ENCODE measurements at regions not wholly inside any gene's neighbourhood (a gene's known extent, or its start where the extent isn't known, plus 50 kb on each side); places are given as distances from the start of the nearest gene placed in this dataset.

GRCh38 chr5:166957782-166958181 is 1333.7 kb upstream of the WWC1 start:
- no peaks in the 10 kb centered on the region for H3K36me3 ChIP-seq (ENCODE audit: insufficient read depth, low read length)
- TF ChIP-seq CTCF (conservative IDR thresholded peaks at IDR 0.05; ENCODE audit: low read length) (no peak), EZH2phosphoT487 (IDR thresholded peaks at IDR 0.05; ENCODE audit: borderline replicate concordance, low read depth, low read length) (no peak)
- DNase-seq (ENCODE audit: low spot score): no peak
- H3K9me3 ChIP-seq (ENCODE audit: low read length): no peaks in the 10 kb centered on the region
- no peaks in the 10 kb centered on the region for H3K9me2 ChIP-seq (ENCODE audit: insufficient read depth, low read length)
- CTCF ChIA-PET (ENCODE audit: unreplicated experiment): no interaction called here
- POLR2A ChIA-PET: no interaction called here
- H3K4me1 ChIP-seq (ENCODE audit: insufficient read depth, low read length, poor library complexity, severe bottlenecking): no peaks in the 10 kb centered on the region
- H3K79me2 ChIP-seq (ENCODE audit: insufficient read depth, low read depth, low read length): no peaks in the 10 kb centered on the region
- intact Hi-C loops (cut with micrococcal nuclease; ENCODE audit: unreplicated experiment): no loop called here
- no peak overlapping the region for H3K27ac ChIP-seq (ENCODE audit: low read depth, low read length, poor library complexity, severe bottlenecking)
- no peak overlapping the region for H3K4me3 ChIP-seq (ENCODE audit: low read depth, low read length, poor library complexity, severe bottlenecking)
- no peak overlapping the region for H3K4me2 ChIP-seq (ENCODE audit: low read length)
- H2AFZ ChIP-seq (ENCODE audit: low read length): no peak overlapping the region
- H4K20me1 ChIP-seq (ENCODE audit: insufficient read depth, low read length): no peaks in the 10 kb centered on the region
- no TSS peak for BruUV-seq (replicated peaks)

- H3K27ac ChIP-seq (ENCODE audit: low read depth, low read length, poor library complexity, severe bottlenecking): no peak overlapping the region
- POLR2A ChIA-PET: no interaction called here
- no peak overlapping the region for H3K4me3 ChIP-seq (ENCODE audit: low read depth, low read length, poor library complexity, severe bottlenecking)
- H3K9me2 ChIP-seq (ENCODE audit: insufficient read depth, low read length): no peaks in the 10 kb centered on the region
- H3K79me2 ChIP-seq (ENCODE audit: insufficient read depth, low read depth, low read length): no peaks in the 10 kb centered on the region
- H4K20me1 ChIP-seq (ENCODE audit: insufficient read depth, low read length): no peaks in the 10 kb centered on the region
- no peaks in the 10 kb centered on the region for H3K4me1 ChIP-seq (ENCODE audit: insufficient read depth, low read length, poor library complexity, severe bottlenecking)
- TF ChIP-seq CTCF (conservative IDR thresholded peaks at IDR 0.05; ENCODE audit: low read length): no peak
- no peak for TF ChIP-seq EZH2phosphoT487 (IDR thresholded peaks at IDR 0.05; ENCODE audit: borderline replicate concordance, low read depth, low read length)
- CTCF ChIA-PET (ENCODE audit: unreplicated experiment): no interaction called here
- no peak overlapping the region for H2AFZ ChIP-seq (ENCODE audit: low read length)
- no peak overlapping the region for H3K4me2 ChIP-seq (ENCODE audit: low read length)
- intact Hi-C loops (cut with micrococcal nuclease; ENCODE audit: unreplicated experiment): no loop called here
- H3K9me3 ChIP-seq (ENCODE audit: low read length): no peaks in the 10 kb centered on the region
- no peaks in the 10 kb centered on the region for H3K36me3 ChIP-seq (ENCODE audit: insufficient read depth, low read length)
- BruUV-seq (replicated peaks): no TSS peak
- DNase-seq (ENCODE audit: low spot score): no peak
Observed at GRCh38 chr5:166959766-166960165, 1331.7 kb upstream of the WWC1 start.

GRCh38 chr5:166961028-166961427 is 1330.4 kb upstream of the WWC1 start:
- H2AFZ ChIP-seq (ENCODE audit: low read length): no peak overlapping the region
- intact Hi-C loops (cut with micrococcal nuclease; ENCODE audit: unreplicated experiment): no loop called here
- TF ChIP-seq EZH2phosphoT487 (IDR thresholded peaks at IDR 0.05; ENCODE audit: borderline replicate concordance, low read depth, low read length) (no peak), CTCF (conservative IDR thresholded peaks at IDR 0.05; ENCODE audit: low read length) (peak; percentile 45; the same call in 1 of the 2 replicates)
- H3K9me2 ChIP-seq (ENCODE audit: insufficient read depth, low read length): no peaks in the 10 kb centered on the region
- H3K9me3 ChIP-seq (ENCODE audit: low read length): no peaks in the 10 kb centered on the region
- no peak for DNase-seq (ENCODE audit: low spot score)
- no peak overlapping the region for H3K27ac ChIP-seq (ENCODE audit: low read depth, low read length, poor library complexity, severe bottlenecking)
- H3K4me2 ChIP-seq (ENCODE audit: low read length): no peak overlapping the region
- no peak overlapping the region for H3K4me3 ChIP-seq (ENCODE audit: low read depth, low read length, poor library complexity, severe bottlenecking)
- H3K4me1 ChIP-seq (ENCODE audit: insufficient read depth, low read length, poor library complexity, severe bottlenecking): no peaks in the 10 kb centered on the region
- no peaks in the 10 kb centered on the region for H3K36me3 ChIP-seq (ENCODE audit: insufficient read depth, low read length)
- no TSS peak for BruUV-seq (replicated peaks)
- no peaks in the 10 kb centered on the region for H4K20me1 ChIP-seq (ENCODE audit: insufficient read depth, low read length)
- ChIA-PET POLR2A (no interaction called here), CTCF (ENCODE audit: unreplicated experiment) (no interaction called here)
- H3K79me2 ChIP-seq (ENCODE audit: insufficient read depth, low read depth, low read length): no peaks in the 10 kb centered on the region
